ENCODE measurements at regions not wholly inside any gene's neighbourhood (a gene's known extent, or its start where the extent isn't known, plus 50 kb on each side); places are given as distances from the start of the nearest gene placed in this dataset.
"Not testable (repeated sequence)": the region's sequence is repeated elsewhere in the genome, so short reads cannot be mapped to it uniquely, and the experiment has no call there.

GRCh38 chr18:78878335-78878734 lies 101.3 kb upstream of the SALL3 start:
- DNase-seq = no peak

GRCh38 chr18:78879072-78879883 lies 100.3 kb upstream of the SALL3 start:
- DNase-seq = not testable (repeated sequence)

- no peak for DNase-seq
Observed at GRCh38 chr18:78882585-78882984, 97.0 kb upstream of the SALL3 start.

GRCh38 chr18:78883501-78883900 lies 96.1 kb upstream of the SALL3 start:
- DNase-seq = no peak

GRCh38 chr18:78884502-78884901 lies 95.1 kb upstream of the SALL3 start:
- DNase-seq = no peak

- DNase-seq = no peak
Observed at GRCh38 chr18:78889250-78889649, 90.4 kb upstream of the SALL3 start.

GRCh38 chr18:78890388-78890787 lies 89.2 kb upstream of the SALL3 start:
- DNase-seq = no peak

- DNase-seq = no peak
Observed at GRCh38 chr18:78891185-78891762, 88.3 kb upstream of the SALL3 start.

GRCh38 chr18:78892177-78892576 lies 87.4 kb upstream of the SALL3 start:
- no peak for DNase-seq

GRCh38 chr18:78892721-78893120 lies 86.9 kb upstream of the SALL3 start:
- DNase-seq = no peak

GRCh38 chr18:78893281-78894032 lies 86.2 kb upstream of the SALL3 start:
- DNase-seq = no peak

- DNase-seq = no peak
Observed at GRCh38 chr18:78894033-78894305, 85.6 kb upstream of the SALL3 start.

GRCh38 chr18:78895207-78896001 lies 84.2 kb upstream of the SALL3 start:
- DNase-seq = no peak

GRCh38 chr18:78896111-78896905 lies 83.3 kb upstream of the SALL3 start:
- DNase-seq = no peak

- no peak for DNase-seq
Observed at GRCh38 chr18:78898066-78898465, 81.6 kb upstream of the SALL3 start.

- DNase-seq = no peak
Observed at GRCh38 chr18:78898635-78899034, 81.0 kb upstream of the SALL3 start.

- no peak for DNase-seq
Observed at GRCh38 chr18:78899241-78899640, 80.4 kb upstream of the SALL3 start.

GRCh38 chr18:78900938-78901909 lies 78.4 kb upstream of the SALL3 start:
- DNase-seq = no peak

- no peak for DNase-seq
Observed at GRCh38 chr18:78901923-78902794, 77.5 kb upstream of the SALL3 start.

GRCh38 chr18:78902795-78903435 lies 76.7 kb upstream of the SALL3 start:
- DNase-seq = no peak

Data from suppressor macrophage treated with lipopolysaccharide for 4 hours (primary cell).